MG63 (cell line): ENCODE measurements at regions not wholly inside any gene's neighbourhood (a gene's known extent, or its start where the extent isn't known, plus 50 kb on each side); places are given as distances from the start of the nearest gene placed in this dataset.

Source experiments
- DNase-seq: peaks from one replicate; pipeline ENCODE4 v3.0.0-alpha.2; 2020
- H3K27me3 ChIP-seq: fragments of 250-450 bp; sonication (Bioruptor Pico); 2 replicates; pipeline ENCODE4 v1.5.1; 2020; ENCODE audit warnings: mild to moderate bottlenecking, moderate library complexity
- H3K36me3 ChIP-seq: fragments of 250-450 bp; sonication (Bioruptor Pico); 2 replicates; pipeline ENCODE4 v1.5.1; 2020; ENCODE audit warnings: mild to moderate bottlenecking, moderate library complexity
- H3K4me3 ChIP-seq: fragments of 250-450 bp; sonication (Bioruptor Pico); 2 replicates; pipeline ENCODE4 v1.5.1; 2020; ENCODE audit warnings: mild to moderate bottlenecking, moderate library complexity
- H3K9me3 ChIP-seq: fragments of 250-450 bp; sonication (Bioruptor Pico); 2 replicates; pipeline ENCODE4 v1.5.1; 2020; ENCODE audit warnings: mild to moderate bottlenecking, moderate library complexity

DNA sequence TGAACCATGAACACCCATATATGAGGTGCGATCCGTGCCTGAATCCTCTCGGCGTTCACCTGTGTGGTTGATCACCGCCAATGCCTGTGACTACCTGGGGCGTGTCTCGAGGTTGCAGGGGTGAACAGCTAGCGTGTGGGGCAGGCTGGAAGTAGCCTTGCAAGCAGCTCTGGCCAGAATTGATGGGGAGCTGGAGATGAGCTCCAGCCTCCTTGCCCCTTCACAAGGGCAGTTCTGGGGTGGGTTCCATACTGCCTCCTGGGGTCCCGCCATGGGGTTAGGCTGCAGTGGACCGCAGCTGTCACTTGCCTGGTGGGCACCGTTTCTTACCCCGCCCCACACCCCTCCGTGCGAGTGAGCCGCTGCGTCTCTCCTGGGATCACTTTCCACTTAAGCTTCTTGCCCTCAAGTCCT is 154.5 kb upstream of the SOX1 start:
- Histone ChIP-seq H3K27me3 (no peaks in the 10 kb centered on the region), H3K4me3 (no peak overlapping the region), H3K36me3 (no peaks in the 10 kb centered on the region), H3K9me3 (no peaks in the 10 kb centered on the region)
- no peak for DNase-seq

DNA sequence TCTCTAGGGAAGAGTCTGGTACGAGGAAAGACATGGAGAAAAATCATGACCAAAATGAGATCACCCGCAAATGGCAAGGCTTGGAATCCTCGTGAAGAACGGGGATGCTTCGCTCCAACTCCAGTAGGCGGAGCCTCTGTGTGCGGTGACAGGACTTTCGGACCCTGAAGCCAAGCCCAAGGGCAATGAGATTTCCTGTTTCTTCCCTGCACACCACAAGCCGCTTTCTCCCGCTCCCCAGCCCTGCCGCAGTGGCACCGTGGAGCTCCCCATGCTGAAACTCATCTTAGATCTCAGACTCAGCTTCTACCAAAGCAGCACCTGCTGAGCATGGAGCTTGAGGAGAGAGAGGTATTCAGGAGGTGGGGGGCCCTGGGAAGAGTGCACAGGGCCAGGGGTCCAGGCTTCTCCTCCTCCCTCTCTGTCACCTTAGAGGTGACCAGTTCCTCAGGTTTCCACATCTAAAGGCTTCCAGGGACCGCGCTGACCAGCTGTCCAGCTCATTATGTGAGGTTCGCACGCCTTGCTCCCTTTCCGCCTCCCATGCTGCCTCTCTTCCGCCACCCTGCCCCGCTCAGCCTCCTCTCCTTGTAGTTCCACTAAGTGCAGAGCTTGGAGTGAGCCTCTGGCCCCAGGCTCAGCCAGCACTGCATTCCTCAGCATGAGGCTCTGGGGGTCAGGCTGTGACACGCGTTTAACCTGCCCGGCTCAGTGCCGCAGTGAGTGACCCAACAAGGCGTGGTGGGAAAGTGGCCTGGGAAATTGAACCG is 153.8 kb upstream of the SOX1 start:
- no peaks in the 10 kb centered on the region for H3K9me3 ChIP-seq
- DNase-seq, result no peak
- no peaks in the 10 kb centered on the region for H3K27me3 ChIP-seq
- no peaks in the 10 kb centered on the region for H3K36me3 ChIP-seq
- no peak overlapping the region for H3K4me3 ChIP-seq

DNA sequence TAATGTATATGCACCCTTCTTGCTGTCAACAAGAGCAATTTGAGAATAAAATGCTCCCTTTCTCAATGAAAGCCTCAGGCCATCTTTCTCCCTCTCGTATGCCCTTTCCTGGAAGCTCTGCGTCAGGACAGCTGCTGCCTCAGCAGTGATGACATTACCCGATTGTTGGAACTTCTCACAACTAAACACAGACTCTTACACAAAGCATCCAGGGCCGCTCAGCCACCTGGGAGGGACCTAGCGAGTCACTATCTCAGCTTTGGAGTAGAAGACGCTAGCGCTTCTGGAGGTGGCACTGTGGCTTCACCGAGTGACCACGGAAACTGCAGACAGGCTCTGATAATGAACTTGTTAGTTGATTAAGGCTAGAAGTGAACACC is 153.2 kb upstream of the SOX1 start:
- no peaks in the 10 kb centered on the region for H3K27me3 ChIP-seq
- H3K9me3 ChIP-seq, result no peaks in the 10 kb centered on the region
- H3K36me3 ChIP-seq, result no peaks in the 10 kb centered on the region
- H3K4me3 ChIP-seq, result no peak overlapping the region
- DNase-seq, result no peak

DNA sequence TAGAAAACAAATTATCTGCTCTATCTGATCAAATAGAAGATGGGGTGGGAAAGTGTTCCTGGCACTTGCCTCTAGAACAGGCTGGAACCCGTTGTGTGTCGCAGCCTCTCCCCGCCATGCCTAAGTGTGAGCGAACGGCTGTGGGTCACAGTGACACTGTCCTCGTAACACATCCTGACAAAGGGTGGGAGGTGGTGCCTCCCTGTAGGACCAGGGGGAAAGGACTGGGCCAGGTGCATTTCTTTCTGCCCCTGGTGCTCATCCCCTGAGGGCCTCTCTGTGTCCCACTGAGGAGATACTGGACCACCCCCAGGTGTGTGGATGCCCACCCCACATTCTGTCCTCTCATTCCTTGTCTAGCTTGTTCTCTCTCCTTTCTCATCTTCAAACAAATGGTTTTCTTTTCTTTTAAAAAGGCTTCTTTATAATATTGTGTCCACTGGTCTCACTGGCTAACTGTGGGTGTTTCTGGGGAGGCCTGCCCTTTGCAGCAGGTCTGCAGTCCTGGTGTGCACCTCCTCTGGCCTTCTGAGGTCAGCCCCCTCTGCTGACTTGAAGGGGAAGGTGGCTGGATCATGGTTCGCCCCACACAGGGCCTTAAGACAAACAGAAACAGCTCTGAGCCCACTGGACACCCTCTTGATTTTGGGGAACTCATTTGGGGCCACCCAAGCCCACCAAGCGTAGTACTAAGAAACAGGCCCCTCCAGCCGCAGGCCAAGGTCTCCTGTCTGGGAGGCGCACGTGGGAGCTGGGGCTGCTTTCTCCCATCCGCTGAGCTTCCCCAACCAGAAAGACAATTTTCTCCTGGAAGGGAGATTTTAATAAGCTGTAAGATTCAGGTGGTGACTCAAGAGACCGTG is 152.5 kb upstream of the SOX1 start:
- H3K9me3 ChIP-seq, result no peaks in the 10 kb centered on the region

DNA sequence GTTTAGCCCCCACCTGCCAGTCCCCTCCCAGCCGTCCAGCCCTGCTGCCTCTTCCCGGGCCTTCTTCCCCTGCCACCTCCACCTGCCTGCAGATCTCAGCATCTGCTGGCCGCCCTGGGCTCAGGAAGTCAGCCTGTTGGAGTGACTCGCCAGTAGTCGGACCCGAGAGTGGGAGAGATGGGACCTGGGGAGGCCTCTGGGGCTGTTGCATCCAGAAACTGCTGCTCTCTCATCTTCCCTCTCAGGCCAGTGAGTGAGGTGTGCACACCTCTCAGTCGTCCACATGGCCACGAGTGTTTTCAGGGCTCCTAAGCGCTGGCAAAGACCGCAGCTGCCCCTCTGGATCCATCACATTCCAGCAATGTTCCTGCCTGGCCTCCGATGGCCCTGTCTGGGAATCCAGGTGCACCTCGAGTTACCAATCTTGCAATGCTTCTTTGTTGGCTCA is 151.8 kb upstream of the SOX1 start:
- no peaks in the 10 kb centered on the region for H3K27me3 ChIP-seq

More for the DNA sequence above, 152.5 kb upstream of the SOX1 start:
- Histone ChIP-seq H3K4me3 (no peak overlapping the region), H3K36me3 (no peaks in the 10 kb centered on the region), H3K27me3 (no peaks in the 10 kb centered on the region)
- DNase-seq, result no peak

DNA sequence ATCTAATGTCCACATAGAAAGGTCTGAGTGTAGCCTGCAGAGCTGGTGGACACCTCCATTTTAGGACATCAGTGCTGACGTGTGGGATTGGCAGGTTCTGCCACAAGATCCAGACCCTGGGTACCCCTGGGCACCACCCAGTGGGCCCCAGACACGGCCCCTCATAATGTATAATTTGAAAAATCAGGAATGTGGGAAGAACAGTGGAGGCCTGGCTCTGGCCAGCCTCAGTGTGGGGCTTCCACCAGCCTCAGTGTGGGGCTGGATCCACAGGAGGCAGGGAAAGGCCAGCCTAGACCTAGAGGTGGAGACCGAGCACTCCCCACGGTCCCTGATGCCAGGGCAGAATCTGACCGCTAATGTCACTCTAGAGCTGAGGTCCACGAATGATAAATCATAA is 150.7 kb upstream of the SOX1 start:
- Histone ChIP-seq H3K27me3 (no peaks in the 10 kb centered on the region), H3K4me3 (no peak overlapping the region), H3K36me3 (no peaks in the 10 kb centered on the region), H3K9me3 (no peaks in the 10 kb centered on the region)
- DNase-seq, result no peak

More for the DNA sequence above, 151.8 kb upstream of the SOX1 start:
- H3K36me3 ChIP-seq, result no peaks in the 10 kb centered on the region
- H3K9me3 ChIP-seq, result no peaks in the 10 kb centered on the region
- H3K4me3 ChIP-seq, result no peak overlapping the region
- DNase-seq, result no peak

DNA sequence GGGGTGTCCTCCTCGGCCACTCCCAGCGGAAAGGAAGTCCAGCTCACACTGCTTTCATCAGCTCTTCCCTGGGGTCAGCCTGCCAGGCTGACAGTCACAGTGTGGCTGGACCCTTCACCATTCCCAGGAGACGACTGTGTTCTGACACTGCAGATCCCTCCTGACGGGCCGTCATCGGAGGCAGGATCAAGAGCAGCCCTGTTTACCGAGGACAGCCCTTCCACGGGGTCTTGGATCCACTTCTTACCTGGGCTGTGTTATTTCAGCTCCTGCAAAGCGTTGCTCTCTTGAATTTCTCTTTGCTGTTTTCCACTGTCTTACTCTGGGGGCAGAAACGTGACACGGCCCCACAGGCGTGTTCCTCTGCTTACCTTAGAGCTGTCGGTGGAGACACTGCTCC is 149.9 kb upstream of the SOX1 start:
- no peaks in the 10 kb centered on the region for H3K27me3 ChIP-seq
- no peak for DNase-seq
- no peaks in the 10 kb centered on the region for H3K9me3 ChIP-seq
- no peak overlapping the region for H3K4me3 ChIP-seq
- H3K36me3 ChIP-seq, result no peaks in the 10 kb centered on the region

DNA sequence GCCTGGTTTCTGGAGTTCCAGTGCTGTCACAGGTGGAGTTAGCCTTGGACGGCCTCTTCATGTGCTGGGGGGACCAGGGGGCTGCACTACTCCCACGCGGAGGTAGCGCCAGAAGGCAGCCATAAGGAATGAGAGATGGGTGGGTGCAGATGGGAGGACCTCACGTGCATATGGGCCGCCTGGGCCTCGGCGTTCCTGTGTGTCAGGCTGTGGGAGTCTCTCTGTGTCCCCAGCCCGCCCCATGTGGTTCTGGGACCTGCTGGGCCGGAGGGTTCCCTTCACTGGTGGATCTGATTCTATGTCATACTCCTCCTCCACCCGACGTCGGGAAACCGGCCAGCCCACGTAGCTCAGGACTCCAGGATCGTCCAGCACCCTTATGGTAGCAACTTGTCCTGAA is 149.0 kb upstream of the SOX1 start:
- Histone ChIP-seq H3K9me3 (no peaks in the 10 kb centered on the region), H3K4me3 (no peak overlapping the region), H3K27me3 (no peaks in the 10 kb centered on the region), H3K36me3 (no peaks in the 10 kb centered on the region)
- DNase-seq, result no peak

DNA sequence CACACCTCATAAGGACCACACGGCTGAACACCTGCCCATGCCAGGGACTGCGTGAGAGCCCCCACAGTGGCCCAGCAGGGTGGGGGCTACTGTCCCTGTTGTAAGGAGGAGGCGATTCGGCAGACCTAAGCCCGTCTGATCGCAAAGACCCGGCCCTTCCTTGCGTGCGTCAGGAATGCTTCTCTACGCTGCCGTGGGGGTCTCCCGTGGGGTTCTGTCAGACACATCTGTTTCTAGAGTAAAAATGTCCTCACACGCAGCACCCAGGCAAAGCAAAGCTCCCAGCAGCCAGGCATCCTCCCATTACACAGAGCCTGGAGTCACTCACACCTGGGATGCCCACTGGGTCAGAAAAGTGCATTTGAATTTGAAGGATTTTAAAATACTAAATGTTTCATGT is 147.7 kb upstream of the SOX1 start:
- H3K4me3 ChIP-seq, result no peak overlapping the region
- no peaks in the 10 kb centered on the region for H3K9me3 ChIP-seq
- H3K36me3 ChIP-seq, result no peaks in the 10 kb centered on the region
- DNase-seq, result no peak
- H3K27me3 ChIP-seq, result no peaks in the 10 kb centered on the region

DNA sequence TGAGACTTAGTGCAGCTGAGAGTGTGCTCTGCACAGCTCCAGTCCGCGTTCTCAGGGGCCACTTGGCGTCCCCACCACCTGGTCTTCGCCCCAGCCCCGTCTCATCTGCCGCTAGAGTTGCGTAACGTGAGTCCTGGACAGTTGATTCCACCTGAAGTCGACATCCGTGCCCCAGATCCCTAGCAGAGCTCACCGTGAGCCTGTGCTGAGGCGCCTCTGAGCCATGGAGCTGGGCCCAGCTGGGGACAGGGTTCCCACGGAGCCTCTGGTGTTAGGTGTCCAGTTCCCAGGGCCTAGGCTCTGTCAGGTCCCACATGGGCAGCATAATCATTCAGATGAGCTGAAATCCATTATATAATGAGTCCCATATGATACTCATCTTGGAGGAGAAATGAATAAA is 147.1 kb upstream of the SOX1 start:
- H3K9me3 ChIP-seq, result no peaks in the 10 kb centered on the region
- H3K36me3 ChIP-seq, result no peaks in the 10 kb centered on the region
- no peak for DNase-seq
- H3K27me3 ChIP-seq, result no peaks in the 10 kb centered on the region
- no peak overlapping the region for H3K4me3 ChIP-seq

DNA sequence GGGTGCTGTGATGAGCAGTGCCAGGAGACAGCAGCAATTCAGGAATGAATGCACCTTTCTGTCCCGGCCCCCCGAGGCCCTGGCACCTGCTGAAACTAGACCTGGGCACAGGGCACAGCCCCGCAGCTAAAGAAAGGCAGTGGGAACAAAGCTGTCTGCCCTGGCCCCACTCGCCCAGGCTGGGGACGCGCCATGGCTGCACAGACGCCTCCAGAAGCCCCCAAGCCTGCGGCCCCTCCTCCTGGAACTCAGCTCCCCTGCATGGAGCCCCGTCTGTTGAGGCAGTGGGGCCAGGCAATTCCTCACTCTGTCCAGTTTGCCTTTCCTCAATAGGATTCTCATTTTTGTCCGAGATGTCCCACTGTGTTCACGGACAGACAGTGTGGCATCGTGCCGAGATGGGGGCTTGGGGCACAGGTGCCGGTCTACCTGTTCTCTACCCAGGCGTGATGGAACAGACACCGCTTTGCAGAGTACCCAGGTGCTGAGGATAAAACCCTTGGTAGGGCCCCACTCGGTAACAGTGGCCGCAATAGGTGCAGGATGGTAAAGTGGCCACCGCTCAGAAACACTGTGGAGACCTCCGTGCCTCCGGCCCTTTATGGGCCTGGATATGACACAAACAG is 146.5 kb upstream of the SOX1 start:
- no peak for DNase-seq
- no peaks in the 10 kb centered on the region for H3K27me3 ChIP-seq
- H3K4me3 ChIP-seq, result no peak overlapping the region
- H3K9me3 ChIP-seq, result no peaks in the 10 kb centered on the region
- H3K36me3 ChIP-seq, result no peaks in the 10 kb centered on the region

DNA sequence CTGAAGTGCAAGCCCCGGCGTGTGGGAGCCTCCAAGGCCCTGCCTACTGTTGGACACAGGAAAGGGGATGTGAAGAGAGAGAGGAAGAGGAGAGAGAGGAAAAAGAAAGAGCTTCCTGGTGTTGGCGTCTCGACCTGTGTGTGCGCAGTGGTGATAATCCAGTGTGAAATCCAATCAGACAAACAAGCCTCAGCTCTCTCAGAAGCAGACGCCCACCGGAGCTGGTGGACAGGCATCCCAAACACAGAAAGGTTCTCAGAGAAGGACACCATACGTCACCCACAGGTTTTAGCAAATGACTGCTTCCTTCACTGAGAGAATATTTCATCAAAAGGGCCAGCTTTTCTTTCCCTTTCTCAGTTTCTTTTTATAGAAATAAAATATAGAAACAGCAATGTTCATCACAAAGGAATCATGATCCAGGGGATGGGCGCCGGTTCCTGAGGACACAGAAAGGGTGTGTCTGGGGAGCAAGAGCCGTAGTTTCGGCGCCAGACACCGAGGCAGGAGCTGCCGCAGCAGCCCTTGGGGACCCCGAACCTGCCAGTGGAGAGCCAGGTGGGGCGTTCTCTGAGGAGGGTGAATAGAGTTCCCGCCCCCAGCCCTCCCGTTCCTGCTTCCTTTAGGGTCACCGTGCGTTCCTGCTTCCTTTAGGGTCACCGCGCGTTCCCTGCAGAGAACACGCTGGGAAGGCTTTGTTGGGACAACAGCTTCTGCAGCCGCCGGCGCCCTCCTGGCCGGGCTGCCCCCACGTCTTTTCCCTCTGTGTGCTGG is 145.8 kb upstream of the SOX1 start:
- no peak for DNase-seq
- no peaks in the 10 kb centered on the region for H3K27me3 ChIP-seq
- H3K36me3 ChIP-seq, result no peaks in the 10 kb centered on the region
- H3K4me3 ChIP-seq, result no peak overlapping the region
- no peaks in the 10 kb centered on the region for H3K9me3 ChIP-seq

DNA sequence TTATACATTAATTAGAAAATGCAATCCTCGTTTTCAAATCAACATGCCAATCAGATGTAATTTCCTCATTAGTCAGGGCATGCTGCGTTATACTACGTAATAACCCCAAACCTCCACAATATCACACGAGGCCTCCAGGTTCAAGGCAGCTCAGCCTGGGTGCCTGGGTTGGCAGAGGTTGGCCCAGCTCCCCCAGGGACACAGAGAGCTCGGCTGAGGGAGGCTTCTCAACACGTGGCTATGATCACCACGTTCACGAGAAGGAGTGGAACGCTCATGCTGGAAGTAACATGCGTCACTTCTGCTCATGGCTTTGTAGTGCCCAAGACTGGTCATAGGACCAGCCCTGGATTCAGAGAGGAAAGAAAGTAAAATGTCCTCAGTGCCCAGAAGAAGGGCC is 144.9 kb upstream of the SOX1 start:
- Histone ChIP-seq H3K9me3 (no peaks in the 10 kb centered on the region), H3K4me3 (no peak overlapping the region), H3K27me3 (no peaks in the 10 kb centered on the region), H3K36me3 (no peaks in the 10 kb centered on the region)
- DNase-seq, result no peak

DNA sequence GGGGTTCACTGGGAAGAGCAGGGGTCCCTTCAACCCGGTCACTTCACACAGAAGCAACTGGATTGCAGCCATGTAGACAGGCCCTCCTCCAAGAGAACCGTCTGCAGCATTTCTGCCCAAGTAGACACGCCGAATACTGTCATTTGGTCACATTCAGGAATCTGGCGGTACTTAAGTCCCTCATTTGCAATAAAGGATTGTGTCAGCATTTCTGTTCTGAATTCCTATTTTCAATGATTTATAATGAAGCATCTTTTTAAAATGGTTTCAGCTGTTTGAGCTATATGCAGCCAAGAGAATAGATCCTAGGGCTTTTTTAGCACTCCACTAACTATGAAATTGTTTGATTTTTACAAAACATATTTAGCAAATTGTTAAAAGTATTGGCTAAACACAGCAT is 143.5 kb upstream of the SOX1 start:
- H3K4me3 ChIP-seq, result no peak overlapping the region
- H3K27me3 ChIP-seq, result no peaks in the 10 kb centered on the region
- DNase-seq, result no peak
- no peaks in the 10 kb centered on the region for H3K36me3 ChIP-seq
- no peaks in the 10 kb centered on the region for H3K9me3 ChIP-seq

DNA sequence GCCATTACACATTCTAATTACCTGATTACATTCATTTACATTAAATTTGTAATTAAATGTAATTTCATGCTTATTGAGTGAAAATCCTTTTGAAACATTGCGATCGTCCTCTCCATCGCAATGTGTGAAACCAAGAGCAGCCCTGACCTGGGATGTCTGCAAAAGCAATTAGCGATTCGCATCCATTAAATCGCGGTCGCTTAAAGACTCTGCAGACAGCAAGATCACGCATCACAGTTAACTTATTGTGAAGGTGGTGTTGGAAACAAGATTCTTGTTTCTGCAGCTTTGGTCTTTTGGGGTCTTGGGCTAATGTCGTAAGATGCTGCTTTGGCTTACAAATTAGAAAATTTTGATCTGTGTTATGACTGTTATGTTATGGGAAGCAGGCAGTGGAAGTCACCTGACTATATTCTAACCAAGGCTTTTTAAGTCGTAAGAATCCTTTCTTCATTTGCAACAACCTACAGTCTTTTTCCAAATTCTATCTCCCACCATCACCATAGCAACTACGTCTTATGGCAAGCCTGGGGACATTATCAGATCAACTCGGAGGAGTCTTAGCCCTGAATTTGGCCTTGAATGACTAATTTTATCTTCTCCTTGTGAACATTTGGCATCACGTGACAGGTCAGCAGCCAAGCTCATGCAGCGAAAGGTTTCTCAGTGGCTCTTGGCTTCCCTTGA is 142.8 kb upstream of the SOX1 start:
- no peak for DNase-seq
- Histone ChIP-seq H3K4me3 (no peak overlapping the region), H3K27me3 (no peaks in the 10 kb centered on the region), H3K36me3 (no peaks in the 10 kb centered on the region), H3K9me3 (no peaks in the 10 kb centered on the region)

DNA sequence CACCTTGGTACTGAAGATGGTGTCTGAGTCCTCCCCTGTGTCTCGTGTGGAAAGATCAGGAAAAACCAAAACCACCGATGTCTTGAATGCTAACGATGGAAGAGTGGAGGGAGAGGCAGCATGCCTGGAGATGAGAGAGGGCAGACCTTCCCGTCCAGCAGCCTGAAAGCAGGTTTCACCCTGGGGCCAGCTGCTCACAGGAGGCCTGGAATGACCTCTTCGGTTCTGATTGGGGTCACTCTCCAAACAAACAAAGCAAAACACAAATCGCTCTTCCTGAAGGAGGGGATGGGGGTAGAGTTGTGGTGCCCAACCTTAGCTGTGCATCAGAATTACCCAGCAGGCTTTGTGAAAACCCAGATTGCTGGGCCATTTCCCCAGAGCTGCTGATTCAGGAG is 142.3 kb upstream of the SOX1 start:
- DNase-seq, result no peak
- no peaks in the 10 kb centered on the region for H3K9me3 ChIP-seq
- no peaks in the 10 kb centered on the region for H3K36me3 ChIP-seq
- no peak overlapping the region for H3K4me3 ChIP-seq
- no peaks in the 10 kb centered on the region for H3K27me3 ChIP-seq
